H1 (cell line): ENCODE measurements at regions not wholly inside any gene's neighbourhood (a gene's known extent, or its start where the extent isn't known, plus 50 kb on each side); places are given as distances from the start of the nearest gene placed in this dataset.

ENCODE experiments used
- ATF3 ChIP-seq: IDR thresholded peaks from 2 replicates; pipeline ENCODE4 v1.6.1; 2011; ENCODE audit warnings: low read depth, mild to moderate bottlenecking, low read length; ENCODE audit not compliant: insufficient read depth
- CBX5 ChIP-seq: fragments of 300-800, 300-1000 bp; sonication (generic); IDR thresholded peaks from 2 replicates; pipeline ENCODE4 v1.7.1; 2016; ENCODE audit warnings: antibody characterized with exemption, low read length, low read depth
- CHD1 ChIP-seq: IDR thresholded peaks from 2 replicates; pipeline ENCODE4 v1.6.1; 2012; ENCODE audit warnings: low read depth, low read length, improper control_type of control experiment
- CHD2 ChIP-seq: IDR thresholded peaks from 2 replicates; pipeline ENCODE4 v1.6.1; 2012; ENCODE audit warnings: low read length, improper control_type of control experiment
- CHD7 ChIP-seq: fragments of 300-600 bp; sonication (generic); IDR thresholded peaks from 2 replicates; pipeline ENCODE4 v1.7.1; 2012; ENCODE audit warnings: low read length, moderate library complexity, mild to moderate bottlenecking, inconsistent platforms; ENCODE audit not compliant: insufficient replicate concordance
- GABPA ChIP-seq: IDR thresholded peaks from 2 replicates; pipeline ENCODE4 v1.6.1; 2011; ENCODE audit warnings: mild to moderate bottlenecking, low read length, moderate library complexity, borderline replicate concordance; ENCODE audit not compliant: insufficient read depth
- PHF8 ChIP-seq: fragments of 200-600 bp; sonication (generic); conservative IDR thresholded peaks from 2 replicates; pipeline ENCODE4 v1.7.1; 2012; ENCODE audit warnings: low read depth, mild to moderate bottlenecking, inconsistent platforms, low read length, moderate library complexity
- SAP30 ChIP-seq: fragments of 300-600 bp; sonication (generic); IDR thresholded peaks from 2 replicates; pipeline ENCODE4 v1.7.1; 2012; ENCODE audit warnings: low read length, moderate library complexity, mild to moderate bottlenecking, inconsistent platforms; ENCODE audit not compliant: insufficient read depth, insufficient replicate concordance
- SP4 ChIP-seq: IDR thresholded peaks from 2 replicates; pipeline ENCODE4 v1.6.1; 2012; ENCODE audit warnings: low read length, inconsistent platforms
- YY1 ChIP-seq: IDR thresholded peaks from 2 replicates; pipeline ENCODE4 v1.6.1; 2011; ENCODE audit warnings: low read depth, mild to moderate bottlenecking, low read length

GRCh38 chr3:188060840-188061544, 93.0 kb upstream of the LPP start (continued):
- TF ChIP-seq CHD7 (no peak), YY1 (no peak), CHD2 (no peak), SAP30 (no peak), CHD1 (no peak), CBX5 (no peak), GABPA (no peak), PHF8 (no peak), SP4 (no peak), ATF3 (no peak)
